PFSK-1 (cell line): ENCODE measurements at regions not wholly inside any gene's neighbourhood (a gene's known extent, or its start where the extent isn't known, plus 50 kb on each side); places are given as distances from the start of the nearest gene placed in this dataset.

Experiments
- POLR2AphosphoS5 ChIP-seq: IDR thresholded peaks from 2 replicates; pipeline ENCODE4 v1.6.1; 2012; ENCODE audit warnings: low read depth, mild to moderate bottlenecking, control low read depth, low read length, moderate library complexity
- REST ChIP-seq, 2 experiments: IDR thresholded peaks; 2 replicates each; pipeline versions ENCODE4 v1.6.1 to v1.8.0; 2011 to 2012; ENCODE audit warnings: low read depth in 2 of 2, low read length in 2 of 2, control low read depth in 1 of 2, inconsistent platforms in 1 of 2, mild to moderate bottlenecking in 1 of 2, moderate library complexity in 1 of 2; ENCODE audit not compliant: insufficient read depth in 1 of 2
- SIN3A ChIP-seq: IDR thresholded peaks from 2 replicates; pipeline ENCODE4 v1.6.1; 2012; ENCODE audit warnings: mild to moderate bottlenecking, low read length, moderate library complexity, borderline replicate concordance; ENCODE audit not compliant: insufficient read depth
- TAF1 ChIP-seq: IDR thresholded peaks from 2 replicates; pipeline ENCODE4 v1.6.1; 2012; ENCODE audit warnings: low read length, control low read depth, borderline replicate concordance; ENCODE audit not compliant: insufficient read depth

GRCh38 chr5:116813906-116814305 is 239.3 kb upstream of the SEMA6A start:
- no peak for TF ChIP-seq POLR2AphosphoS5
- no peak for TF ChIP-seq SIN3A
- TF ChIP-seq TAF1: no peak
- no peak for TF ChIP-seq REST (IDR thresholded peaks at IDR 0.05; ENCODE audit: insufficient read depth in 1 of 2, low read depth in 2 of 2, low read length in 2 of 2)
